ENCODE measurements at regions not wholly inside any gene's neighbourhood (a gene's known extent, or its start where the extent isn't known, plus 50 kb on each side); places are given as distances from the start of the nearest gene placed in this dataset.

DNA sequence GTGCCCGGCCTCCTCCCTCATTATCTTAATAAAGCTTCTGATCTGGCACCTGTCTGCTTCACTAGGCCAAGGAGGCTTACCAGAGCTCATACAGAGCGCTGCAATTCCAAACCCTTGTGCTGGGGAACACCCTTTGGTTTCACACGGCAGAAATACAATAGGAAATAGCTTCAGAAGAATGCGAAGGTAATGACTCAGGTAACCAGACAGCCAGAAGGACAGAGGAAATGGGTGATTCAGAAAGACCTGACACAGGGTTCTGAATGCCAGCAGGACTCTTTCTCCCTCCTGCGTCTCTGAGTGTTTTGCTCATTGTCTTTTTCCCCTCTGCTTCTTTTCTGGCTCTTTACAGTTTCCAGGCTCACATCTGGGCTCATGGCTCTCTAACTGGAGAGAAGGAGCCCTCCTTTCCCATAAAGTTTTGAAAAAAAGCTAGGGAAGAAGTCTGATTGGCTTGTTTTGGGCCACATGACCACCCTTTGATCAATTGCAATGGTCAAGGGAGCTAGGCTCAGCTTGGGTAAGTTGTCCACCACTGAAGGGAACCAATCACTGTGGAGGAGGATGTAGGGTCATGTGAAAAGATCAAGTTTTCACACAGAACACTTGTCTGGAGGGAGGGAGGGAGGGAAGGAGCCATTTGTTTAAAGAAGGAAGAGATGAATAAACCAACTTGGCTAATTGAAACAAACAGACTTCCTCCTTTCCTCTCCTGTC, 90.5 kb upstream of the UPP2 start:
- TF ChIP-seq CTCF (IDR thresholded peaks at IDR 0.05) (no peak), POLR2A (IDR thresholded peaks at IDR 0.05) (no peak)
